ENCODE measurements at regions not wholly inside any gene's neighbourhood (a gene's known extent, or its start where the extent isn't known, plus 50 kb on each side); places are given as distances from the start of the nearest gene placed in this dataset.

DNA sequence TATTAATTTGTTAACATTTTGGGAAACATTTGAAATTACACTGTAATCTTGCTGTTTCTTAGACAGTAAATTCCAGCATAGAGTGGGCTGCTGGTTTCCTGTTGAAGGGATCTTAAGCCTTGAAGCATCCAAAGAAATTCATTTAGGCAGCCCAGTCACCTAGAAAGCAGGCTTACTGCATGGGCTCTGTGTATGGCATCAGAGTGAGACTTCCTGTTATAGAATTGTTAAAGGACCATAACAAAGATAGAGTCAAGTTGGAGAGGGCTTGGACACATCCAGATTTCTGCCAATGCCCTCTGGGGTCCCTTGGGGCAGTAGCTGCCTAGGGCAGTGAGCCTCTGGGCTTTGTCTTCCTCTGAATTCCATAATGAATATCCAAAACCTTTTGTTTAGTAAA lies 149.2 kb downstream of the DYRK2 start:
- H3K4me1 ChIP-seq = peaks cover 0 to 4% (median 0%) of the 10 kb centered on the region in 6 donors
- peaks cover 0 to 4% (median 0%) of the 10 kb centered on the region in 7 donors for H3K27me3 ChIP-seq (replicated peaks in 1 of 7)
- no peaks in the 10 kb centered on the region for H3K9me3 ChIP-seq
- no peaks in the 10 kb centered on the region for H3K36me3 ChIP-seq
- H3K27ac ChIP-seq = no peak overlapping the region
- intact Hi-C loops (cut with DNase I; ENCODE audit: low total_unique reads) = no loop called here
- no peak for DNase-seq
- no peak for TF ChIP-seq POLR2A (IDR thresholded peaks at IDR 0.05)
- TF ChIP-seq POLR2AphosphoS5 (IDR thresholded peaks at IDR 0.05) = no peak
- TF ChIP-seq, protein P1, sequence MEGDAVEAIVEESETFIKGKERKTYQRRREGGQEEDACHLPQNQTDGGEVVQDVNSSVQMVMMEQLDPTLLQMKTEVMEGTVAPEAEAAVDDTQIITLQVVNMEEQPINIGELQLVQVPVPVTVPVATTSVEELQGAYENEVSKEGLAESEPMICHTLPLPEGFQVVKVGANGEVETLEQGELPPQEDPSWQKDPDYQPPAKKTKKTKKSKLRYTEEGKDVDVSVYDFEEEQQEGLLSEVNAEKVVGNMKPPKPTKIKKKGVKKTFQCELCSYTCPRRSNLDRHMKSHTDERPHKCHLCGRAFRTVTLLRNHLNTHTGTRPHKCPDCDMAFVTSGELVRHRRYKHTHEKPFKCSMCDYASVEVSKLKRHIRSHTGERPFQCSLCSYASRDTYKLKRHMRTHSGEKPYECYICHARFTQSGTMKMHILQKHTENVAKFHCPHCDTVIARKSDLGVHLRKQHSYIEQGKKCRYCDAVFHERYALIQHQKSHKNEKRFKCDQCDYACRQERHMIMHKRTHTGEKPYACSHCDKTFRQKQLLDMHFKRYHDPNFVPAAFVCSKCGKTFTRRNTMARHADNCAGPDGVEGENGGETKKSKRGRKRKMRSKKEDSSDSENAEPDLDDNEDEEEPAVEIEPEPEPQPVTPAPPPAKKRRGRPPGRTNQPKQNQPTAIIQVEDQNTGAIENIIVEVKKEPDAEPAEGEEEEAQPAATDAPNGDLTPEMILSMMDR (IDR thresholded peaks at IDR 0.05 in 8 of 11, conservative IDR thresholded peaks at IDR 0.05 in 3 of 11) = no peak
- no peak overlapping the region for H3K4me3 ChIP-seq

DNA sequence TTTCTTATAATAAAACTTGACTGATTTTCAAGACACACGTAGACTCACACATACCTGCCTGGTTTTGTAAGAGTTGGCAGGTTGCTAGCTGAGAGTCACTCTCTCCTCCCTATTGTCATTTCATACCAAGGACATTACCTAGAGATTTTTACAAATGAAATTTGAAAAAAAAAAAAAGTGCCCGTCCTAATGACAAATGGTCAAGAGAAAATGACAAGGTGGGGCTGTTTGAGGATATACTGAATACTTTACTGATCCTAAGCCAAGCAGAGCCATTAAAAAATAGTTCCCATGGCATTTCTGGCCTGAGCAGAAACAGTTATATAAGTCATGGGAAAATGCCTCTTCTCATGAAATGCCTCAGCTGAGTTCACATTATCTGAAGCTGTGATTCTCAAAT lies 150.2 kb downstream of the DYRK2 start:
- WGBS, 5 donors = 71 to 87% (median 82%) methylated on average over 2 of the region's 2 CpGs
- Histone ChIP-seq H3K9me3 (no peaks in the 10 kb centered on the region), H3K36me3 (no peaks in the 10 kb centered on the region), H3K27ac (peak overlapping the region in 1 of 8 donors; percentile 8), H3K4me1 (peaks cover 0 to 4% (median 0%) of the 10 kb centered on the region in 6 donors), H3K4me3 (no peak overlapping the region), H3K27me3 (replicated peaks in 1 of 7) (peaks cover 0 to 4% (median 0%) of the 10 kb centered on the region in 7 donors)
- intact Hi-C loops (cut with DNase I; ENCODE audit: low total_unique reads) = no loop called here
- DNase-seq = no peak
- TF ChIP-seq POLR2AphosphoS5 (IDR thresholded peaks at IDR 0.05) (no peak), POLR2A (IDR thresholded peaks at IDR 0.05) (no peak)
- TF ChIP-seq, protein P1 (IDR thresholded peaks at IDR 0.05 in 8 of 11, conservative IDR thresholded peaks at IDR 0.05 in 3 of 11) = no peak

DNA sequence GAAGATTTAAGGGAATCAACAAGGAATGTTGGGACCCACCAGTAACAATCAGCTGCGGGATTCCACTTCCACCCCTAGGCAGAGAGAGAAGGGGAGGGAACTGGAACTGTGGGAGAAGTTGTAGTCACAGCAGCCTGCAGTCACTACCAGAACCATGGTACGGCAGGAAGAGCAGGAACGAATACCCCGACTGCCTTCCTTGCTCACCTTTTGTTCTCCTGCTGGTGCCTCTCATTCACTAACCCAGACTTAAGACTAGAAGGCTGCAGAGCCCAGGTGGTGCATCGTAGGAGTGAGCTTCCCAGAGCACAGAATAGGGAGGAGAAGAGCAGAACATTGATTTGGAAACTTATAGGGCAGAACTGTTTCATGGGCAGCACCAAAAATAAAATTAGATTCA lies 154.2 kb downstream of the DYRK2 start:
- H3K4me1 ChIP-seq = peaks cover 0 to 4% (median 0%) of the 10 kb centered on the region in 6 donors
- no peak for DNase-seq
- H3K9me3 ChIP-seq = no peaks in the 10 kb centered on the region
- TF ChIP-seq, protein P1 (IDR thresholded peaks at IDR 0.05 in 8 of 11, conservative IDR thresholded peaks at IDR 0.05 in 3 of 11) = no peak
- TF ChIP-seq POLR2A (IDR thresholded peaks at IDR 0.05) (no peak), POLR2AphosphoS5 (IDR thresholded peaks at IDR 0.05) (no peak)
- H3K27ac ChIP-seq = no peak overlapping the region
- intact Hi-C loops (cut with DNase I; ENCODE audit: low total_unique reads) = no loop called here
- H3K27me3 ChIP-seq (replicated peaks in 1 of 7) = no peaks in the 10 kb centered on the region
- WGBS, 5 donors = 63 to 79% (median 68%) methylated on average over 5 of the region's 5 CpGs
- H3K4me3 ChIP-seq = no peak overlapping the region
- H3K36me3 ChIP-seq = no peaks in the 10 kb centered on the region

DNA sequence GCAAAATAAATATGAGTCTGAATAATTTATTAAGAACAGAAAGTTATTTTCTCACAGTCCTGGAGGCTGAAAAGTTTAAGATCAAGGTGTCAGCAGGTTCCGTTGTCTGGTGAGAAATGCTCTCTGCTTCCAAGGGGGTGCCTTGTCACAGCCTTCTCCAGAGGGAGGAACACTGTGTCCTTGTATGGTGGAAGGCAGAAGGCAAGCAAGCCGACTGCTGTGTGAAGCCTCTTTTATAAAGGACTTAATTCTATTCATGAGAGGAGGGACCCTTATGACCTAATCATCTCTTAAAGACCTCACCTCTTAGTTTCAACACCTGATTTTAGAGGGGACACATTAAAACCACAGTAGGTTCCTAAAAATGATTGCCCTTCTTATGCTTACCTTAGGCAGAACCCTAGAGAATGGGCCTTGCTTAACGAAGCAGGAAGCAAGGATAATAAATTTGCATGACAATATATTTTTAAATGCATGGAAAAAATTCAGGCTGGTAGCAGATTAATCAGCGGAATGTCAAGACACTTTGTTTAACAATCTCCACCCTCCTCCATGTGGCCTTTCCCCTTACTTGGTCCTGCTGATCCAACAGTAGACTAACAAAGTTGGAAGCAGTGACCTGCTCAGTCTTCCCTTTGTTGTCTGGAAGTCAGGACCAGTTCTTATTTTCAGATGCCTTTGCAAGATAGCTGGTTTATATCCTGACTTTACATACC lies 154.9 kb downstream of the DYRK2 start:
- H3K4me3 ChIP-seq = no peak overlapping the region
- TF ChIP-seq POLR2AphosphoS5 (IDR thresholded peaks at IDR 0.05) (no peak), POLR2A (IDR thresholded peaks at IDR 0.05) (no peak)
- TF ChIP-seq, protein P1 (IDR thresholded peaks at IDR 0.05 in 8 of 11, conservative IDR thresholded peaks at IDR 0.05 in 3 of 11) = no peak
- H3K4me1 ChIP-seq = peaks cover 0 to 4% (median 0%) of the 10 kb centered on the region in 6 donors
- H3K36me3 ChIP-seq = no peaks in the 10 kb centered on the region
- no peaks in the 10 kb centered on the region for H3K9me3 ChIP-seq
- WGBS, 5 donors = 60 to 73% (median 69%) methylated on average over 4 of the region's 4 CpGs
- intact Hi-C loops (cut with DNase I; ENCODE audit: low total_unique reads) = no loop called here
- no peak overlapping the region for H3K27ac ChIP-seq
- no peak for DNase-seq
- no peaks in the 10 kb centered on the region for H3K27me3 ChIP-seq (replicated peaks in 1 of 7)

Data from spleen (tissue), 11 donors.